Kidney epithelial cell (primary cell): ENCODE measurements at regions not wholly inside any gene's neighbourhood (a gene's known extent, or its start where the extent isn't known, plus 50 kb on each side); places are given as distances from the start of the nearest gene placed in this dataset.

Source experiments
- DNase-seq: peaks from one replicate; pipeline ENCODE4 v3.0.0-alpha.2; 2010; ENCODE audit warnings: low read depth
- H3K27me3 ChIP-seq: 2 replicates; pipeline ENCODE4 v1.6.0; 2011; ENCODE audit warnings: low read length; ENCODE audit not compliant: control insufficient read depth, insufficient read depth
- H3K36me3 ChIP-seq: 2 replicates; pipeline ENCODE4 v1.5.1; 2011; ENCODE audit warnings: low read length; ENCODE audit not compliant: control insufficient read depth, insufficient read depth
- H3K4me3 ChIP-seq: 2 replicates; pipeline ENCODE4 v1.5.1; 2011; ENCODE audit warnings: low read depth, mild to moderate bottlenecking, control low read depth, low read length
- CTCF ChIP-seq: IDR thresholded peaks from 2 replicates; pipeline ENCODE4 v1.5.1; 2011; ENCODE audit warnings: mild to moderate bottlenecking, moderate library complexity, low read length, control low read depth, inconsistent platforms; ENCODE audit not compliant: insufficient read depth, poor library complexity, severe bottlenecking

GRCh38 chr3:163491714-163492113, 1586.6 kb downstream of the SI start:
- Histone ChIP-seq H3K27me3 (no peaks in the 10 kb centered on the region), H3K4me3 (no peak overlapping the region), H3K36me3 (no peaks in the 10 kb centered on the region)
- no peak for DNase-seq
- TF ChIP-seq CTCF: no peak

- Histone ChIP-seq H3K27me3 (no peaks in the 10 kb centered on the region), H3K4me3 (no peak overlapping the region), H3K36me3 (no peaks in the 10 kb centered on the region)
- peak; percentile 71 for TF ChIP-seq CTCF
- DNase-seq: peak; percentile 4
Observed at GRCh38 chr3:163490119-163490518, 1588.2 kb downstream of the SI start.

GRCh38 chr3:163482695-163483094, 1595.6 kb downstream of the SI start:
- no peak for TF ChIP-seq CTCF
- Histone ChIP-seq H3K4me3 (no peak overlapping the region), H3K36me3 (no peaks in the 10 kb centered on the region), H3K27me3 (no peaks in the 10 kb centered on the region)
- DNase-seq: no peak

GRCh38 chr3:163481738-163482137, 1596.6 kb downstream of the SI start:
- no peak for TF ChIP-seq CTCF
- H3K36me3 ChIP-seq: no peaks in the 10 kb centered on the region
- no peaks in the 10 kb centered on the region for H3K27me3 ChIP-seq
- no peak for DNase-seq
- H3K4me3 ChIP-seq: no peak overlapping the region

GRCh38 chr3:163476179-163476578, 1602.1 kb downstream of the SI start:
- no peaks in the 10 kb centered on the region for H3K36me3 ChIP-seq
- H3K27me3 ChIP-seq: no peaks in the 10 kb centered on the region
- no peak overlapping the region for H3K4me3 ChIP-seq
- no peak for TF ChIP-seq CTCF
- DNase-seq: no peak

- no peaks in the 10 kb centered on the region for H3K27me3 ChIP-seq
- TF ChIP-seq CTCF: no peak
- DNase-seq: no peak
- no peaks in the 10 kb centered on the region for H3K36me3 ChIP-seq
- no peak overlapping the region for H3K4me3 ChIP-seq
Observed at GRCh38 chr3:163474766-163475165, 1603.5 kb downstream of the SI start.
